OCI-LY7 (cell line): ENCODE measurements at regions not wholly inside any gene's neighbourhood (a gene's known extent, or its start where the extent isn't known, plus 50 kb on each side); places are given as distances from the start of the nearest gene placed in this dataset.

ENCODE experiments used
- BruUV-seq: library from RNA; stranded (reverse); fragments of 400-500 nt; replicated peaks from 2 replicates; lab custom pipeline; 2021; lab: Mats Ljungman, UMichigan
- CTCF ChIA-PET: fragments of 300-600 bp; sonication (Branson Sonifier 250); formaldehyde crosslinking; loops from one replicate; lab custom pipeline; 2022; ENCODE audit warnings: antibody characterized with exemption; ENCODE audit not compliant: unreplicated experiment; lab: Charles Lee
- POLR2A ChIA-PET: fragments of 300-600 bp; sonication (Branson Sonifier 250); formaldehyde crosslinking; loops from one replicate; lab custom pipeline; 2022; ENCODE audit warnings: antibody characterized with exemption; lab: Charles Lee
- DNase-seq: peaks from one replicate; pipeline ENCODE4 v3.0.0-alpha.2; 2015; ENCODE audit warnings: low spot score
- H2AFZ ChIP-seq: fragments of 200-600 bp; sonication (generic), shearing (Covaris generic); 2 replicates; pipeline ENCODE4 v1.6.1; 2014; ENCODE audit warnings: mild to moderate bottlenecking, antibody characterized with exemption, low read length, moderate library complexity
- H3K27ac ChIP-seq: fragments of 200-600 bp; sonication (generic); 2 replicates; pipeline ENCODE4 v1.5.1; 2014; ENCODE audit warnings: mixed run types, low read depth, mild to moderate bottlenecking, moderate library complexity, low read length, inconsistent platforms; ENCODE audit not compliant: poor library complexity, severe bottlenecking
- H3K36me3 ChIP-seq: fragments of 200-600 bp; sonication (generic); 2 replicates; pipeline ENCODE4 v1.6.1; 2014; ENCODE audit warnings: mild to moderate bottlenecking, antibody characterized with exemption, low read length, moderate library complexity, mixed read lengths; ENCODE audit not compliant: insufficient read depth
- H3K4me1 ChIP-seq: fragments of 200-600 bp; sonication (generic); 2 replicates; pipeline ENCODE4 v1.5.1; 2014; ENCODE audit warnings: mild to moderate bottlenecking, low read length; ENCODE audit not compliant: insufficient read depth, poor library complexity, severe bottlenecking
- H3K4me2 ChIP-seq: fragments of 200-600 bp; sonication (generic); 2 replicates; pipeline ENCODE4 v1.6.1; 2014; ENCODE audit warnings: mild to moderate bottlenecking, low read length
- H3K4me3 ChIP-seq: fragments of 200-600 bp; sonication (generic); 2 replicates; pipeline ENCODE4 v1.5.1; 2014; ENCODE audit warnings: mild to moderate bottlenecking, low read depth, low read length; ENCODE audit not compliant: poor library complexity, severe bottlenecking
- H3K79me2 ChIP-seq: fragments of 200-600 bp; sonication (generic); 2 replicates; pipeline ENCODE4 v1.6.1; 2016; ENCODE audit warnings: low read depth, mild to moderate bottlenecking, low read length, moderate library complexity, mixed read lengths; ENCODE audit not compliant: insufficient read depth
- H3K9me2 ChIP-seq: fragments of 200-600 bp; sonication (generic); 2 replicates; pipeline ENCODE4 v1.6.1; 2016; ENCODE audit warnings: mild to moderate bottlenecking, low read length, mixed read lengths; ENCODE audit not compliant: insufficient read depth
- H3K9me3 ChIP-seq: fragments of 200-600 bp; sonication (generic); 2 replicates; pipeline ENCODE4 v1.6.1; 2014; ENCODE audit warnings: mild to moderate bottlenecking, mixed run types, low read length, mixed read lengths
- H4K20me1 ChIP-seq: fragments of 200-600 bp; sonication (generic); 2 replicates; pipeline ENCODE4 v1.6.1; 2014; ENCODE audit warnings: mild to moderate bottlenecking, antibody characterized with exemption, low read length, moderate library complexity, mixed read lengths; ENCODE audit not compliant: insufficient read depth
- CTCF ChIP-seq: fragments of 200-600 bp; sonication (generic); conservative IDR thresholded peaks from 2 replicates; pipeline ENCODE4 v1.5.1; 2014; ENCODE audit warnings: mild to moderate bottlenecking, antibody characterized with exemption, low read length, moderate library complexity, mixed read lengths
- EZH2phosphoT487 ChIP-seq: fragments of 200-600 bp; sonication (generic); IDR thresholded peaks from 2 replicates; pipeline ENCODE4 v1.6.1; 2018; ENCODE audit warnings: low read depth, borderline replicate concordance, mild to moderate bottlenecking, mixed run types, antibody characterized with exemption, low read length, moderate library complexity, mixed read lengths
- intact Hi-C: fragments of 100-400 bp; cut with micrococcal nuclease; formaldehyde crosslinking; loops from one replicate; pipeline ENCODE4 v1.10.0; 2022; ENCODE audit not compliant: unreplicated experiment

GRCh38 chr11:24373516-24373915, 123.3 kb upstream of the LUZP2 start:
- Histone ChIP-seq H3K27ac (no peak overlapping the region), H3K4me2 (no peak overlapping the region), H4K20me1 (no peaks in the 10 kb centered on the region), H3K4me3 (no peak overlapping the region), H3K36me3 (no peaks in the 10 kb centered on the region), H3K9me3 (no peaks in the 10 kb centered on the region), H3K9me2 (no peaks in the 10 kb centered on the region), H2AFZ (no peak overlapping the region), H3K4me1 (no peaks in the 10 kb centered on the region), H3K79me2 (no peaks in the 10 kb centered on the region)
- DNase-seq = no peak
- ChIA-PET CTCF (no interaction called here), POLR2A (no interaction called here)
- TF ChIP-seq CTCF (no peak), EZH2phosphoT487 (no peak)
- BruUV-seq = no TSS peak
- intact Hi-C loops = no loop called here

- ChIA-PET POLR2A (no interaction called here), CTCF (no interaction called here)
- no peaks in the 10 kb centered on the region for H3K79me2 ChIP-seq
- H3K4me3 ChIP-seq = no peak overlapping the region
- H3K4me2 ChIP-seq = no peak overlapping the region
- intact Hi-C loops = no loop called here
- no TSS peak for BruUV-seq
- H4K20me1 ChIP-seq = no peaks in the 10 kb centered on the region
- H3K36me3 ChIP-seq = no peaks in the 10 kb centered on the region
- H3K9me3 ChIP-seq = no peaks in the 10 kb centered on the region
- TF ChIP-seq CTCF = no peak
- TF ChIP-seq EZH2phosphoT487 = no peak
- no peaks in the 10 kb centered on the region for H3K9me2 ChIP-seq
- DNase-seq = no peak
- no peak overlapping the region for H2AFZ ChIP-seq
- no peaks in the 10 kb centered on the region for H3K4me1 ChIP-seq
- H3K27ac ChIP-seq = no peak overlapping the region
Measured at GRCh38 chr11:24375351-24375750, 121.5 kb upstream of the LUZP2 start.

- no peak overlapping the region for H3K27ac ChIP-seq
- DNase-seq = no peak
- H4K20me1 ChIP-seq = no peaks in the 10 kb centered on the region
- no peaks in the 10 kb centered on the region for H3K36me3 ChIP-seq
- no peaks in the 10 kb centered on the region for H3K79me2 ChIP-seq
- CTCF ChIA-PET = no interaction called here
- no peaks in the 10 kb centered on the region for H3K9me3 ChIP-seq
- H3K4me1 ChIP-seq = no peaks in the 10 kb centered on the region
- no peak overlapping the region for H3K4me2 ChIP-seq
- no peaks in the 10 kb centered on the region for H3K9me2 ChIP-seq
- intact Hi-C loops = no loop called here
- no peak overlapping the region for H3K4me3 ChIP-seq
- POLR2A ChIA-PET = no interaction called here
- TF ChIP-seq EZH2phosphoT487 = no peak
- no peak for TF ChIP-seq CTCF
- BruUV-seq = no TSS peak
- no peak overlapping the region for H2AFZ ChIP-seq
Measured at GRCh38 chr11:24375931-24376330, 120.9 kb upstream of the LUZP2 start.
